ENCODE measurements at regions not wholly inside any gene's neighbourhood (a gene's known extent, or its start where the extent isn't known, plus 50 kb on each side); places are given as distances from the start of the nearest gene placed in this dataset.
A peak's percentile ranks its signal among the peaks of the same experiment; 100 is the strongest.

DNA sequence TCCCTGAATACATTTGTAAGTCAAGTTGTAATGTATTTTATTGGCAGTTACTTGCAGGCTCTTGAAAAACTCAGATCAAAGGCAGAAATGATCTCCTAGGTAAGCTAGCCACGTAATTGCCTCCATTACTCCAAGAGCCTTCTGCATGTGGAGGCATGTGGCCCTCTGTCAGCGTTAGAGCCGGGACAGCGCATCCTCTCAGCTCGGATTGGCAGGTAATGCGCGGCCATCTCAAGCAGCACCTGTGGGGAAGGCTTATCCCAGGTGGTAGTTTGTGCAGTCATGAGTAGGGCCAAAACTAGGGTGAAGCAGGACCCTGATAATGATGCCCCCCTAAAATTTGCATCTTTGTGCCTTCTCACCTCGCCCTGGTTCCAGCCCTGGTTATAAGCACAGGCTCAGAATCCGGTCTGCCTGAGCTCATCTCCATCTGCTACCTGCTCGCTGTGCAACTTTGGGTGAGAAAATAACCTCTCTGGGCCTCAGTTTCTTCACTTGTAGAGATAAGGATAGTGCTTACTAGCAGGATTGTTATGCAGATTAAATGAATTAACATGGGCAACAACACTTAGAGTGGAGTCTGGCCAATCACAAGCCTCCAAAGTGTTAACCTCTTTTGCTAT, 157.5 kb upstream of the PMEPA1 start:
- H3K27me3 Mint-ChIP-seq: peaks cover 26% of the 10 kb centered on the region
- no peaks in the 10 kb centered on the region for H3K9me3 Mint-ChIP-seq
- H3K4me1 Mint-ChIP-seq: peaks cover 13% of the 10 kb centered on the region
- ChIA-PET CTCF (interaction anchor here (1.1 kb wide), 1 partner anchor 21 kb away, joined by 3 read pairs; no protein-coding TSS in a partner anchor), POLR2A (no interaction called here)
- DNase-seq: no peak
- no peak overlapping the region for H3K4me3 Mint-ChIP-seq
- H3K36me3 Mint-ChIP-seq (ENCODE audit: low read depth): no peaks in the 10 kb centered on the region
- H3K27ac Mint-ChIP-seq: no peak overlapping the region

DNA sequence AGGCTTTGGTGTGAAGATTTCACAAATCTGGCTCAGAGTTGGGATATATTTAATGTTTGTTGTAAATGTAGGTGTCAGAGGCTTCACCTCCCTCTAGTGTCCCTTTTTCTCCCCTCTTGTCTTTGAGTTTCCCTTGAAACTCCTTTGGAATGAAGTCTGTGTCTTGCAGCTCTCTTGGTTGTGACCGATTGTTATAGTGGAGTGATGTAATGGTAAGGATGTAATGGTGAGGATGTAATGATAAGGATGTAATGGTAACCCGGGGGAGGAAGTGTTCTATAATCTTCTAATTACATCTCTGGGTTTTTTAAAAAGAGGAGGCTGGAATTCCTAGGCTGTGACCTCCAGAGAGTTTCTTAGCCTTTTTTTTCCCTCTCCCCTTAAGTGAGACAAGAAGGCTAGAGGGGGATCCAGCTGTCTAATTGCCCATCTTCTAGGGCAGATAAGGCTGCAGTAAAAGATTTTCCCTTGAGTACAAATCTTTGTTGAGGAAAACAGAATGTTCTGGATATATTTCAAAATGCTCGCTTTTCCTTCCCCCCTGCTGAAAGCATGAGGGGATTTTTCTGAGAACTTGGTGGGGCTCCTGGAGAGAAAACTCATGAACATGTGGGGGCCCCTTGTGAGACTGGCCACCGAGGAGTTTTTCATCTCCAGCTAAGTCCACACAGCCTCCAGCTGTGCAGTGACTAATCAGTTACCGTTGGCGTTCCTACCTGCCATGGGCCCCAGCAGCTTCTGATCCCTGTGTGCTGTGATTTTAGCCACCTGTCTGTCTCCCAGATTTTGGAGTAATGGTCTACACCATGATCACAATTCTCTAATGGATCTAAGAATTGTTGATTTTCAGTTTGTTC, 156.7 kb upstream of the PMEPA1 start:
- ChIA-PET CTCF (interaction anchor here (1.1 kb wide), 1 partner anchor 22 kb away, joined by 3 read pairs; no protein-coding TSS in a partner anchor), POLR2A (no interaction called here)
- H3K36me3 Mint-ChIP-seq (ENCODE audit: low read depth): no peaks in the 10 kb centered on the region
- H3K27ac Mint-ChIP-seq: no peak overlapping the region
- H3K4me3 Mint-ChIP-seq: no peak overlapping the region
- H3K9me3 Mint-ChIP-seq: no peaks in the 10 kb centered on the region
- H3K27me3 Mint-ChIP-seq: peaks cover 26% of the 10 kb centered on the region
- peaks cover 13% of the 10 kb centered on the region for H3K4me1 Mint-ChIP-seq
- no peak for DNase-seq

DNA sequence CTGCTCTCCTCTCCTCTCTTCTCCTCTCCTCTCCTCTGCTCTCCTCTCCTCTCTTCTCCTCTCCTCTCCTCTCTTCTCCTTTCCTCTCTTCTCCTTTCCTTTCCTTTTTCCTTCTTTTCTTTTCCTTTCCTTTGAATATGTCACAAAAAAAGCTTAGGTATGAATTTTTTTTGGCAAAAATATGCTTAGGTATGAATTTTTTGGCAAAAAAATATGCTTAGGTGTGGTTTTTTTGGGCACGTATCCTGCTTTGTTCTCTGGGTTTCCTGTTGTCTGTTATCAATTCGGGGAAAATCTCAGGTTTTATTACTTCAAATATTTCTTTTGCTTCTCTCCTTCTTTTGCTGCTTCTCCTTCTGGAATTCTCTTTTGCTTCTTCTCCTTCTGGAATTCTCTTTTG, 155.5 kb upstream of the PMEPA1 start:
- no peaks in the 10 kb centered on the region for H3K36me3 Mint-ChIP-seq (ENCODE audit: low read depth)
- no peak overlapping the region for H3K27ac Mint-ChIP-seq
- POLR2A ChIA-PET: interaction anchor here (0.6 kb wide), 1 partner anchor 16 kb away, joined by 5 read pairs; no protein-coding TSS in a partner anchor
- CTCF ChIA-PET: no interaction called here
- no peaks in the 10 kb centered on the region for H3K9me3 Mint-ChIP-seq
- no peak overlapping the region for H3K4me3 Mint-ChIP-seq
- H3K27me3 Mint-ChIP-seq: peaks cover 26% of the 10 kb centered on the region
- DNase-seq: no peak
- H3K4me1 Mint-ChIP-seq: peaks cover 13% of the 10 kb centered on the region

DNA sequence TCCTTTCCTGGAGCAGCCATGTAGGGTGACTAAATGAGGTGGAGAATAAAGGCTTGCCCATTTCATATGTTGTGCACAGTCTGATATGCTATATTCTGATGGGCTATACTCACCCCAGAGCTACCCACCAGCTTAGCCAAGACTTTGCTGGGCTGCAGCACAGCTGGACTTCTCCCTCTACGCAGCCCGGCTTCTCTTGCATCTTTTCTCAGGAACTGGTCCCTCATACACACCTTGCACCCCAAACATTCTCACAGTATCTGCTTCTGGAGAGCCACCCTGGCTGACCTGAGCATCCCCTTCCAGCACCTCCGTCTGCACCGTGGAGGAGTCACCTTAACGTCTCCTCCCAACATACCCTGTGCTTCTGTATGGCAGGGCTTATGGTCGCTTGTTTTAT, 150.8 kb upstream of the PMEPA1 start:
- no peaks in the 10 kb centered on the region for H3K9me3 Mint-ChIP-seq
- H3K4me3 Mint-ChIP-seq: no peak overlapping the region
- H3K27me3 Mint-ChIP-seq: peaks cover 21% of the 10 kb centered on the region
- no peaks in the 10 kb centered on the region for H3K36me3 Mint-ChIP-seq (ENCODE audit: low read depth)
- no peak overlapping the region for H3K27ac Mint-ChIP-seq
- peaks cover 15% of the 10 kb centered on the region for H3K4me1 Mint-ChIP-seq
- POLR2A ChIA-PET: no interaction called here
- no peak for DNase-seq
- CTCF ChIA-PET: no interaction called here

DNA sequence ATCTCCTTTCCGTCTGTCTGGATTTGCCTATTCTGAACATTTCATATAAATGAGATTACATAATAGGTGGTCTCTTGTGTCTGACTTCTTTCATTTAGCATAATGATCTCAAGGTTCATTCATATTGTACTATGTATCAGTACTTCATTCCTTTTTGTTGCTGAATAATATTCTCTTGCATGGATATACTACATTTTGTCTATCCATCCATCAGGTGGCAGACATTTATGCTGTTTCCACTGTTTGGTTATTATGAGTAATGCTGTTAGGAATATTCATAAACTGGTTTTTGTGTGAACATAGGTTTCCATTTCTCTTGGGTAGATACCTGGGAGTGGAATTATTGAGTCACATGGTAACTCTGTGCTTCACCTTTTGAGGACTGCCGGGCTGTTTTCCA, 148.2 kb upstream of the PMEPA1 start:
- peaks cover 9% of the 10 kb centered on the region for H3K4me1 Mint-ChIP-seq
- CTCF ChIA-PET: no interaction called here
- H3K9me3 Mint-ChIP-seq: no peaks in the 10 kb centered on the region
- POLR2A ChIA-PET: no interaction called here
- DNase-seq: no peak
- no peak overlapping the region for H3K27ac Mint-ChIP-seq
- H3K27me3 Mint-ChIP-seq: peaks cover 5% of the 10 kb centered on the region
- no peak overlapping the region for H3K4me3 Mint-ChIP-seq
- H3K36me3 Mint-ChIP-seq (ENCODE audit: low read depth): no peaks in the 10 kb centered on the region

DNA sequence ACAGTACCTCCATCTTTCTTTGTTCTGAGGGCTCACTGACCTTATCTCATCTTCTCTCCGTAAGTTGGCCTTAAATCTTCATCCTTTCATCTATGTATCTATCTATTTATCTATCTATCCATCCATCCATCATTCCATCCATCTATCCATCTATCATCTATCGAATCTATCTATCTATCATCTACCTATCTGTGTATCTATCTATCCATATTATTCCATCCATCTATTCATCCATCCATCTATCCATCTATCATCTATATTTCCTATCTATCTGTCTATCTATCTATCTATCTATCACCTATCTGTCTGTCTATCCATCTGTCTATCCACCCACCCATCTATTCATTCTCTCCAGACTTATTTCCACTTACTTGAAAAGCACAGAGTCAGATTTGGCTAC, 147.3 kb upstream of the PMEPA1 start:
- Mint-ChIP-seq H3K36me3 (ENCODE audit: low read depth) (no peaks in the 10 kb centered on the region), H3K27me3 (peaks cover 6% of the 10 kb centered on the region), H3K9me3 (no peaks in the 10 kb centered on the region), H3K27ac (no peak overlapping the region), H3K4me1 (peaks cover 9% of the 10 kb centered on the region), H3K4me3 (no peak overlapping the region)
- ChIA-PET CTCF (no interaction called here), POLR2A (no interaction called here)
- no peak for DNase-seq

DNA sequence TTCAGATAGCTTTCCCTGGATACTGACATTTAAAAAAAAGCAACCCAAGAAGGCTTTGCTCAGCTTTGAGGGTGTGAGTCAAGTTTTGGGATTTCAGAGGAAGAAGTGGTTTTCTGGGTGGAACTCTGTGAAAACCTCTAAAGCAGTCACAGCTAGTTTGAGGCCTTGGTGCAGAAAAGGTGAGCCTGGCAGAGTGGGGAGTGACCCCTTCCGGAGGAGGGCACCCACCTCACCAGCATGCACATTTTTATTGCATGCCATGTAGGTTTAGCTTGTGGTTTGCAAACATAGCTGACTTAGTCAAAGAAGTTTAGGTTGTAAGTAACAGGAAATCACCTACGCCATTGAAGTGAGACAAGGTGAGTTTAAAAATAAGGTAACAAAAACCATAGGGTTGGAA, 146.8 kb upstream of the PMEPA1 start:
- peak; percentile 14 for DNase-seq
- H3K4me3 Mint-ChIP-seq: no peak overlapping the region
- ChIA-PET CTCF (no interaction called here), POLR2A (no interaction called here)
- no peaks in the 10 kb centered on the region for H3K36me3 Mint-ChIP-seq (ENCODE audit: low read depth)
- no peak overlapping the region for H3K27ac Mint-ChIP-seq
- no peaks in the 10 kb centered on the region for H3K9me3 Mint-ChIP-seq
- H3K4me1 Mint-ChIP-seq: peaks cover 9% of the 10 kb centered on the region
- peaks cover 10% of the 10 kb centered on the region for H3K27me3 Mint-ChIP-seq

DNA sequence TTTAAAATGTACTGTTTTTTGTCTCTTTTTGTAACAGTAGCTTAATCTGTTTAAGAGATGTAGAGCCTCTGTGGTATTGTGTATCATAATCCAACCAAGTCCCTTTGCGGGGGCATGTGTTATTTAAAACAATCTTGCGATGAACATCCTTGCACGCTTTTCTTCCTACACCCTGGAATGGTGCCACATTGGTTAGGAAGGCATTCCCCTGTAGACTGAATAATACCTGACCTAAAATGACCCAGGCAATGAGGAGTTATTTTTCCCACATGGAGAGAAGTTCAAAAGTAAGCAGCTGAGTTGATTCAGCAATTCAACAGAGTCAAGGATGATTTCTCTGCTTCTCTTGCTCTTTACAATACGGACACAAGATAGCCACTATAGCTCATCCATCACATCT, 142.0 kb upstream of the PMEPA1 start:
- ChIA-PET POLR2A (no interaction called here), CTCF (no interaction called here)
- no peak overlapping the region for H3K27ac Mint-ChIP-seq
- H3K36me3 Mint-ChIP-seq (ENCODE audit: low read depth): no peaks in the 10 kb centered on the region
- H3K4me3 Mint-ChIP-seq: no peak overlapping the region
- H3K9me3 Mint-ChIP-seq: no peaks in the 10 kb centered on the region
- no peak for DNase-seq
- peaks cover 3% of the 10 kb centered on the region for H3K4me1 Mint-ChIP-seq
- H3K27me3 Mint-ChIP-seq: peaks cover 19% of the 10 kb centered on the region

DNA sequence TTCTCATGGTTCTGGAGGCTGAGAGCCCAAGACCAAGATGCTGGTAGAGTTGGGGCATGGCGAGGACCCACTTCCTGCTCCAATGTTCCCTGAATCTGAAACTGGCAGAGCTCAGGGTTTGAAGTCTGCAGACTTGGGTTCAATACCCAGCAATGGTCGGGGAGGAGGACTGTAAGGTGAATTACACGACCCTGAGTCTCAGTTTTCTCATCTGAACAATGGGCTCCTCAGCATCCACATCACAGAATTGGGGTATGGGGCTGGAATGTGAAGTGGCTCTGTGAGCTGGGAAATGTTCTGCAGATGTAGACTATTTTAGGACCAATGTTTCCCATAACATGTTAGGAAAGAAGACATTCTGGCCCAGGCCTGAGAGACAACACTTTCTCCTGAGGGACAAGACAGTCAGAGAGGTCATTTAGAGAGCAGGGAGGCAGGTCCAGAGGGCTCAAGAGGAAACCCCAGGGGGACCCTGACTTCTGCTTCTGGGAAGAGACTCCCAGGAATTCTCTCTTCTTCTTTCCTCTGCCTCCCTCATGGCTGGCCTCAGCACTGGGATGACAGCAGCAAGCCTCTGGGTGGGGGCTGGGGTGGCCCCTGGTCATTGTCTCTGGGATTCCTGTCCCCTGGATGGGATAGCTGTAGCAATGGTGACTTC, 141.3 kb upstream of the PMEPA1 start:
- CTCF ChIA-PET: no interaction called here
- Mint-ChIP-seq H3K27me3 (peaks cover 19% of the 10 kb centered on the region), H3K9me3 (no peaks in the 10 kb centered on the region), H3K36me3 (ENCODE audit: low read depth) (no peaks in the 10 kb centered on the region), H3K4me1 (no peaks in the 10 kb centered on the region), H3K4me3 (no peak overlapping the region), H3K27ac (no peak overlapping the region)
- POLR2A ChIA-PET: no interaction called here
- DNase-seq: no peak

DNA sequence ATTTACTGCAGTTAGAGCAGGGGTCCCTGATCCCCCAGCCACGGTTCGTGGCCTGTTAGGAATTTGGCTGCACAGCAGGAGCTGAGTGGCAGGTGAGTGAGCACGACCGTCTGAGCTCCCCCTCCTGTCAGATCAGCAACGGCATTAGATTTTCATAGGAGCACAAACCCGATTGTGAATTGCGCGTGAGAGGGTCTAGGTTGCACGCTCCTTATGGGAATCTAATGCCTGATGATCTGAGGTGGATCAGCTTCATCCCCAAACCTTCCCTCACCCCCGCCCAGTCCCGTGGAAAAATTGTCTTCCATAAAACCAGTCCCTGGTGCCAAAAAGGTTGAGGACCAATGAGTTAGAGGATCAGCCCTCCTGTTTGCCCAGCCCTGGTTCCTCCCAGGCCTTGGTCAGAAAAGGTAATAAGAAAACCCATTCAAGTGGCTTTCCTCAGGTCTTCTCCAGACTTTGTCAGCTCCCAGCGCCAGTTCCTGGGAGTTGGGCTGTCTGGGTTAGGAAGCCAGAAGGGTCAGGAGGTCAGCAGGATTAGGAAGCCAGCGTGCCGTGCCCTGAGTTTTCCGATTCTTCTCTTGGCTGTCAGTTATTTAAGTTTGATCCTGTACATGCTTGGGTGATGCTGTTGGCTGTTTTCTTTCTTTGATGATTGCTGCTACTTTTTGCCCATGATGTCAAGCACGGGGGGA, 139.9 kb upstream of the PMEPA1 start:
- no peak overlapping the region for H3K27ac Mint-ChIP-seq
- H3K27me3 Mint-ChIP-seq: peaks cover 16% of the 10 kb centered on the region
- POLR2A ChIA-PET: no interaction called here
- no peak overlapping the region for H3K4me3 Mint-ChIP-seq
- no peaks in the 10 kb centered on the region for H3K4me1 Mint-ChIP-seq
- CTCF ChIA-PET: no interaction called here
- H3K36me3 Mint-ChIP-seq (ENCODE audit: low read depth): no peaks in the 10 kb centered on the region
- no peaks in the 10 kb centered on the region for H3K9me3 Mint-ChIP-seq
- DNase-seq: no peak

DNA sequence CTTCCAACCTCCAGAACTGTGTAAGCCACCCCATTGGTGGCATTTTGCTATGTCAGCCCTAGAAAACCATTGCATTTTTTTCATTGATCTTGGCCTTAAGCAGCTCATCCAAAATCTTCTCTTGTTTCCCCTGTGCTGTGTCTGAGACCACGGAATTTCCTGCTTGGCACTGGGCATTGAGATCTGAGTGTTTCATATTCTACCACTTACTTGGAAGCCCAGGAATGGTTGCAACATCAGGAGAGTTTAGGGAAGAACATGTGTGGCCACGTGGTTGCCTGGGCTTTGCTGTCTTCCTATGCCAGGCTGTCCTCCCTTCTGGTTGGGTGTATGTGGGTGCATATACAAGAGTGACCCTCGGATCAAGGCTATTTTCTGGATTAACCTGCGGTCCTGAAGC, 139.3 kb upstream of the PMEPA1 start:
- DNase-seq: no peak
- ChIA-PET CTCF (no interaction called here), POLR2A (interaction anchor here (0.6 kb wide), 1 partner anchor 16 kb away, joined by 5 read pairs; no protein-coding TSS in a partner anchor)
- Mint-ChIP-seq H3K36me3 (ENCODE audit: low read depth) (no peaks in the 10 kb centered on the region), H3K9me3 (no peaks in the 10 kb centered on the region), H3K27ac (no peak overlapping the region), H3K4me3 (no peak overlapping the region), H3K4me1 (no peaks in the 10 kb centered on the region), H3K27me3 (peaks cover 14% of the 10 kb centered on the region)

DNA sequence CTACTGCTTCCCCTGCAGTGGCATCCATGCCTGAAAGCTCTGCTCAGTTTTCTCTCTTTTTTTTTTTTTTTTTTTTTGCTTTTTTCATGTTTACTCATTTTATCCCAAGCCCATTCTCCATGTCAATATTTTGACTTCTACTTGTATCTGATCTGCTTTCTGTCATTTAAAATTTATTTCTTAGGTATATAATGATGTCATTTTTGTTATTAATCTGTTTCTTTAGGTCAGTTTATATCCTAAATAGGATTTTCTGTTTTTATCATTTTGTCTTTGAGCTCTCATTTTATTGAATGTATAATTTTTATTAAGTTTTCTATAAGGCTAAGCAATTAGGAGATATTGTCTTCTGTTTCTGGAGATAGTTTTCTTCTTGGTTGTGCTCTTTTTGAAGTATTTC, 138.5 kb upstream of the PMEPA1 start:
- no peaks in the 10 kb centered on the region for H3K4me1 Mint-ChIP-seq
- H3K9me3 Mint-ChIP-seq: no peaks in the 10 kb centered on the region
- ChIA-PET CTCF (no interaction called here), POLR2A (no interaction called here)
- no peaks in the 10 kb centered on the region for H3K36me3 Mint-ChIP-seq (ENCODE audit: low read depth)
- no peak overlapping the region for H3K27ac Mint-ChIP-seq
- H3K4me3 Mint-ChIP-seq: no peak overlapping the region
- H3K27me3 Mint-ChIP-seq: peaks cover 14% of the 10 kb centered on the region
- DNase-seq: no peak

DNA sequence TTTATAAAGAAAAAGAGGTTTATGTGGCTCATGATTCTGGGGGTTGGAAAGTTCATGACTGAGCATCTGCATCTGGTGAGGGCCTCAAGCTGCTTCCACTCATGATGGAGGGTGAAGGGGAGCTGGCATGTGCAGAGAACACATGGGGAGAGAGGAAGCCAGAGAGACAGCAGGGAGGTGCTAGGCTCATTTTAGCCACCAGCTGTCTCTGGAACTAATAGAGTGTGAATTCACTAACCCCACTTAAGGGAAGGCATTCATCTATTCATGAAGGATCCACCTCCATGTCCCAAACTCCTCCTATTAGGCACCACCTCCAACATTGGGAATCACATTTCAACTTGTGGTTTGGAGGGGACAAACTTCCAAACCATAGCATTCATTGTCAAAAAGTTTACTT, 137.3 kb upstream of the PMEPA1 start:
- Mint-ChIP-seq H3K27ac (no peak overlapping the region), H3K4me3 (no peak overlapping the region), H3K36me3 (ENCODE audit: low read depth) (no peaks in the 10 kb centered on the region), H3K27me3 (peaks cover 14% of the 10 kb centered on the region), H3K4me1 (no peaks in the 10 kb centered on the region), H3K9me3 (no peaks in the 10 kb centered on the region)
- POLR2A ChIA-PET: no interaction called here
- no peak for DNase-seq
- CTCF ChIA-PET: no interaction called here

Measured in activated CD4-positive, alpha-beta T cell treated with anti-CD3 and anti-CD28 coated beads, Interleukin-2, amount 10 ng/mL, durations not matched to agents 7 days and 5 days (primary cell).